ENCODE measurements at regions not wholly inside any gene's neighbourhood (a gene's known extent, or its start where the extent isn't known, plus 50 kb on each side); places are given as distances from the start of the nearest gene placed in this dataset.

DNA sequence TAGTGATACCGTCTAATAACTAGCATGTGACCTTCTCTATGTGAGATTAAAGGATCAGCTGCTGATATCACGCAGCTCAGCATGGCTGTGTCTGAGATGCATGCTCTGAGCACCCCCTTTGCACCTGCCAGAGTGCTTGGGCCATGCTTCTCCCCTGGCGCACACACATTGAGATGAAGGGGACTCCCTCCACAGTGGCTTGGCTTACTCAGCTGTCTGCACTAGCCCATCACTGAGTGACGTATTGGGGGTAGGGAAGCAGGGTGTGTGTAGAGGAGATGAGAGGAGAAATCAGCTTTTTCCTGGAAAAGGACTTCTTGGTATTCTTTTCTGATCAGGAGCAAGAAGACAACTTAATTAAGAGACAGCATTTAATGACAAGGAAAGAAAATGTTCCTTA is 216.5 kb downstream of the BLID start:
- DNase-seq (ENCODE audit: low spot score) = no peak

DNA sequence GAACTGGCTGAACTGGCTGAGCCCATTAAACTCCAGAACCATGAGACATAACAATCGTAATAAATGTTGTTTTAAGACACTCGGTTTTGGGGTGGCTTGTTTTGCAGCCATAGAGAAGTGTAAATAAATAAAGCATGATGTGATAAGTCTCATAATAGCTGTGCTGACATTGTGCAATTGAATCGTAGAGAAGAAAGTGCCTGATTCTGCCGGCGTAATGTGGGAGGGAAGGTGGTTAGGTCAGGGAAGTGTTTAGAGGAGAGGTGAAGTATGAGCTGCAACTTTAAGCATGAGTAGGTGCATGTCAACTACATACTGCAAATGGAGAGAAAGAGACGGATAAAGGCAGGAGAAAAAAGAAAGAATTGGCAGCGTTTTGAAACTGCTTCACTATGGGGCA is 217.1 kb downstream of the BLID start:
- DNase-seq (ENCODE audit: low spot score) = no peak

DNA sequence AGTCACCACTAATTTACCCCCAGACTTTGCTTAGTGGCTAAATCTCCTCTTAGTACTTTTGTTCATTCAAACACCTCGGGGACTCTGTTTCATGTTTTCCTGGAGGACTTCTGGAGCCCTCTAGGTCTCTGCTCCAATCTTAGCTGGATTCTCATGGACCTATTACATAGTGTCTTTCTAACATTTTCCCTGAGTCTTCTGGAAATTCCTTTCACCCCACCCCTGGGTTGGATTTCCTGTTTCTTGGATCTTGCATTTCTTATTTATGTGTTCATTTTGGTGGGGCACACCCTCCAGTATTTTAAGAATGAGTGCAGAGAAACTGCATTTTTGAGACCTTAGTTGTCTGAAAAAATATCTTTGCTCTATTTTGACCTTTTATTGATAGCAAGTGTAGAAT is 220.1 kb downstream of the BLID start:
- DNase-seq (ENCODE audit: low spot score) = no peak

DNA sequence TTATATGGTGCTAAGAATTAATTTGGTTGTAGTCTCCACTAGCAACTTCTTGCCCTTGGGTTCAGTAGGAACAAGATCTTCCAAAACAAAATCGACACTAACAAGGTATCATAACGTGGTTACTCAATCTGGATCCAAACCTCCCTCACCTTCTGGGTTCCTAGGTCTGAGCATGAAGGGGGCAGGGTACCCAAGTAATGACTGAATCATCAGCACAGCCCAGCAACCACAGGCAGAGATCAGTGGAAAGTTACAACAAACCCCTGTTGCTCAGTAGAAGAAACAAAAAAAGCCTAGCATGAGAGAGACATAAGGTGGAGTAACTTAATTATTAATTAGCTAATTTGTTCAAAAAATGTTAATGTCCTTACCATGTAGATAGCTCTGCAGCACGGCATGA is 221.4 kb downstream of the BLID start:
- DNase-seq (ENCODE audit: low spot score) = no peak

DNA sequence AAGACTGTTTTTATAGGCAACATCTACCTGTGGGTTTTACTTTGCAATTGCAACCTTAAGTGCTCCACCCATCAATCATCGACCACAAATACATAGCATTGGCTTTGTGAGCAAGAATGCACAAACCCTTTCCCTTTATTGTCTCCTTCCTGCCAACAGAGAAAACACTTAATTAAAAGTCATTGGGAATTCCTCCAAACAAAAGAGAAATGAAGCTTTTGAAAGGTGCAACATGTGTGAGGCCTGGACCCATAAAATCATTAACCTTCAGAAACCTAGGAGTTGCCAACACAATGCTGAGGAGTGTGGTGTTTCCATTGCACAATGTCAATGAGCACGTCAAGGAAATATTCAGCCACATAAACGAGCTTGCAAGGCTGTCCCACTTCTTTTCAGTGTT is 223.2 kb downstream of the BLID start:
- DNase-seq (ENCODE audit: low spot score) = no peak

DNA sequence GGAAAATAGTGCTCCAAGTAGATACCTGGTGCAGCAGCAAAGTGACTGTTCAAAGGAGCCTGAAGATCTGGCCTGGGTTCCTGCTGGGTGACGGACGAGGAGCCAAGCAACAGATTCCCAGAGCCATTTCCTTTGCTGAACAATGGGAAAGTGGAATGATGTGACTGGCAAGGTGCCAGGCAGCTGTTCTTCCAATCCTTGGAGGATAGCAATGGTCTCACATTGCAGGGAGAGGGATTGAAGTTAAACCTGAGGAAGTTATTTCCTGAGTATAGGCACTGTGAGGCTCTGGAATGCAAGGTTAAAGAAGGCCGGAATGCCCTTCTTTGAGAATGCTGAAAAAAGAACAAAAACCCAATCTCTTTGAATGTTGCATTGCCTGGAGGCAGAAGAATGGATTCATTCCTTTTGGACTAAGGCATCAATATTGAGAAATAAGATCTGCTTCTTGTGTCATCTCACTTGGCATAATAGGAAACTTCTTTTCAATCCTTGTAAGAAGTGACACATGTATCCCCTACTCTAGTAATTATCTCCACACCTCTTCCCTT is 223.8 kb downstream of the BLID start:
- no peak for DNase-seq (ENCODE audit: low spot score)

DNA sequence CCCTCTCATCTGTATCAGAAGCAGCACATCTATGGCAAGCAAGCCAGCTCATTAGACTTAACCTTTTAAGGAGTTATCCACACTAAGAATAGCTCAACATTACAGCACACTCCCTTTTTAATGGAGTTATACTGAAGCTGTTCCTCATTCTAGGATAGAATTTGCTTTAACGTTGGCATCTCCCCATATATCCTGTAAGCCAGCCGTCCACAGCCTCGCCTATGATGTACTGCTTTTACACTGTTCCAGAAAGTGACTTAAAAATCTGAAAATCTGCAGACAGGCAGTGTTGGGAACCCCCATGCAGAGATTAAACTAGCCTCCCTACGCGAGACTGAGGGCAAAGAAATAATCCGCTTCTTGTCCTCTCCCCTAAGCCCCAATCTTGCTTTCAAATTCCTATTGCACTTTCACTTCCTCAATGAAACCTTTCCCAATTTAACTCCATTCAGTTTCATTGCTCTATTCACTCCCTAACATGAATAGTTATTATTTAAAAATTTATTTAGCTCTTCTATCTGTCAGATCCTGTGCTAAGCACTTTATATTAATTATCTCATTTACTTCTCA is 225.0 kb downstream of the BLID start:
- DNase-seq (ENCODE audit: low spot score) = no peak

DNA sequence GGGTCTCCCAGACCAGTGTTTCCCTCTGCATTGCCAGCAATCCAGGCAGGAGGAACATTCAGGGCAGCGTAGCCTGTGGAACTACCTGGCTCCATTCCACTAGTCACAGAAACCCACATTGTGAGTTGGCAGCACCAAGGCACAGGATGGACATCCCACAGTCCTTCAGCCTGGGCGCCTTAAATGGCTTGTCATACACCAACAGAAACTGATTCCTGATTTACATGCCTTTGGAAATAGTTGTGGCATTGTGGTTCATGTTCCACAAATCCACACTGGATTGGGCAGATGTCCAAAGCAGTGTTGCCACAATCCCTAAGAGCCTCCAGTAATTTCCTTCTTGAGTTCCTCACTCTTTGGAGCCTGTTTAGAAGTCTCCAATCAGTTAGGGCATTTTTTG is 225.6 kb downstream of the BLID start:
- DNase-seq (ENCODE audit: low spot score) = peak; percentile 36

DNA sequence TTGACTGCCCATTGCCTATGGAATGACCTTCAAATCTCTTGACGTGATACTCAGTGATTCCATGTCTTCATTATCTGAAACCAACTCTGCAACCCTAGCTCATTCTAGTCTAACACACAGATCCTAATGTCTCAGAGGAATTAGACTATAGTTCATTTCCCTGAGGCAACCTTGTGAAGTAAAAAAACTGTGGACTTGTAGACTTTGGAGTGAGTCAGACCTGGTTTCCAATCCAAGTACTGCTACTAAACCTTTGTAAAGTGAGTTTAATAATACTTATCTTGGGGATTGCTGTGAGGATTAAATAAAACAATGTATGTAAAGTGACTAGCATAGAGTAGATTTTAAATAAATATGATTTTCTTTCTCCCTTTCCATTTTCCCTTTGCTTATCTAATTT is 226.1 kb downstream of the BLID start:
- DNase-seq (ENCODE audit: low spot score) = no peak

DNA sequence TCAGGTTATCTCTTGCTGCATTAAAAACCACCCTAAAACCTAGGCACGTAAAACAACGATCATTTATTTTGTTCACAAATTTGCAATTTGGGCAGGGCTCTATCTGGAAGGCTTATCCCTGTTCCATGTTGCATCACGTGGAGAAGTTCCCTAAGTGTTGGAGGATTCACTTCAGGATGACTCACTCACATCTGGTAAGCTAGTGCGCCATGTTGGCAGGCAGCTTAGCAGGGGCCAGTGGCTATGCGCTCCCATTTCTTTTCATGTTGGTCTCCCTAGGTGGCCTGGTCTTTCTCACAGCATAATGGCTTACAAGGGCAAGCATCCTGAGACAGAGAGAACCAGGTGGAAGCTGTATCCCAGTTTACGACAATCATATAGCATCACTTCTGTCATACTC is 226.8 kb downstream of the BLID start:
- no peak for DNase-seq (ENCODE audit: low spot score)

DNA sequence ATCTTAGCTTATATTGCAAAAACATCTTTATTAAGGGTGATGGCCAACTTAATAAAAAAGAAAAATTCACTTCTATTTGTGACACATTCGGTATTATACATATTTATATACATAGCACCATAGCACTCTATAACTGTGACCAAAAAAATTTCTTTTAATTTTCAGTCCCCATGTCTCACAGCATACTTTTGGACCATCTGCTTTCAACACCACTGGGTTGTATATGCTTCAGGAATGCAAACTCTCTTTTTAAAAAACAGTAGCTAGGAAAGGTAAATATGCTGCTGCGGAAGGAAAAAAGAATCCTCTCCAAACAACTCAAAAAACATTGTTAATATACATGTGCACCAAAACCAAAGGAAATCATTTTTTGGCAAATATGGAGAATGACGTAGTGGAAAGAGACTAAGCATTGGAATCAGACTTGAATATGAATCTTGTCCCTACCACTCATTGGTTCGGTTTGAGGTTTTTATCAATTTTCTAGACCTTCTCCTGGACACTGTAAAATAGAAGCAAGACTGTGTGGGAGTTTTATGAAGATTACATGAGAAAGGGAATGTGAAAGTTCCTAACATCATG is 227.9 kb downstream of the BLID start:
- DNase-seq (ENCODE audit: low spot score) = no peak

DNA sequence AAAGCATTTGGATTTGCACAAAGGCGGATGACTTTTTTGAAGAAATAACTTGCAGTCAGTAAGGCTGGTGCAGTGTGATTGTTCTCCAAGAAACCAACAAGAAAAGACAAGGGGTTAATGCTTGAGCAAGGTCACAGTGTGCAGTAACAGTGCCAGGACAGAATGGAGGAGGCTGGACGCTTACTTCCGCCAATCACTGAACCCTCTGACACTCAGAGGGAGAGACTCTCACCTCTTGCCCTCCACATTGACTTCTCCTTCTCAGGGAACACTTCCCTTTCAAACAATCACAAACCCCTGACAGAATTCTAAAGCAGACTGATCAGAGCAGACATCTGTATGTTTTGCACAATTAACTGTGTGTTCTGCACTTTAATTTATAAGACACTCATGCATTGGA is 228.4 kb downstream of the BLID start:
- DNase-seq (ENCODE audit: low spot score) = no peak

DNA sequence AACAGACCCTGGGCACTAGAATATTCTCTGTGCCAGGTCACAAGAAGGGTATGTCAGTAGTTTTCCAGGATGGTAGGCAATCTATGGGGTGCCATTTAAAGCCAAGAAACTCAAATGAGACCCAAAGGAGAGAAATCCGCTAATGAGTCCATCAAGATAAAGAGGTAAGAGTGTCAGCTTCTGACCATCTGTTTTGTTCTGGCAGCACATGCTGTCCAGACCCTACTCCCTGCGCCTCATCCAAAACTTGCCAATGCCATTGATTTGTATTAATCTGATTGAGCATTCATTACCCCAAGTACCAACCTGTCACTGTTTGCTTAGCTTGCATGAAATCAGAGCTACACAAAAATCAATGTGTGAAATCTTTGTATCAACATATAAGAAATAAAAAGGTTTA is 229.0 kb downstream of the BLID start:
- no peak for DNase-seq (ENCODE audit: low spot score)

DNA sequence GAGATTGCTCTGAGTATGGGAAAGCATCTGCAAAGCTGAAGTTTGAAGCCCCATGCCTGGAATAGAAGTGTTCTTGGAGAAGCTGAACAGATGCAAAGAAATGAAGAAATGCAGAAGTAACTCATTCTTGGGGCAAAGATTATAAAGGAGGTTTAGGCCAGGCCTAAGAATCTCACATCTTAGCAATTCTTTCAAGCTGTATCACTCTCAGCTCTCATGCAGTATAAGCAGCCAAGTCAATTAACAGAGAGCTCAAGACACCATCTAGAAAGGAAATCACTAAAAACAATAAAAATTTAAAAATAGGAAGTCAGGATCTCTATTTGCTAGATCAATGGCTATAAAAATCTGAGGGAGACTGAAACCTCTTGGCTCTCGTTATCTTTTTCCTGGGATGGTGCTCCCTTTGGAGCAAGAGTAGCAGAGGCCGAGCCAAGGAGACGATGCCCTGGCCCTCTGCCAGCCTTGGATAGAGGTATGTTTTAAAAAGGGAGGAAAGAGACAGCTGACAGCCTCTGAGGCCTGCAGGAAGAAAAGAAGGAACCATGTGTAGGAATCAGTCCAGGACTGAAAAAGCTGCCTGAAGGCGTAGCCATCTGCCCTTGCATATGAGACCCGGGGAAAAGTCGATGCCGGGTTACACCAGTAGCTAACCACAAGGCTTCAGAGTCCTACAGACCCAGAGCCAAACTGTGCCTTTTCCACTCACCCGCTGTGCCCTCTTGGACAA is 229.8 kb downstream of the BLID start:
- no peak for DNase-seq (ENCODE audit: low spot score)

DNA sequence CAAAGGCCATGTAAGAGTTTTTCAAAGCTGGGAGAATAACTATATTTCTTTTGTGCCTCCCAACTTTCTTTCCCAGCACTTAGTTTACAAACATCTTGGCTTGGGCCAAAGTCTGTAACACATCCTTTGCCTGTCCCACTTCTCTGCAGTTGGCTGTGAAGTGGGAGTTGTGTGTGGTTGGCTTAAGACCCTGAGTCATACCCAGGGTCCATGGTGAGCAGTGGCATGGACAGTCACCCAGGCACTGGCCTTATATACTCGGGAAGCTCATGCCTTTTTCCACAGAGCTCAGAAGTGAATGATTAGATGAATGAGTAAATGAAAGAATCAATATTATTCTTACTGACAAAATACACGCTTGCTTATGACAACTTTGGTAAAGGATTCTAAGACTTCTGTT is 231.4 kb downstream of the BLID start:
- DNase-seq (ENCODE audit: low spot score) = no peak

DNA sequence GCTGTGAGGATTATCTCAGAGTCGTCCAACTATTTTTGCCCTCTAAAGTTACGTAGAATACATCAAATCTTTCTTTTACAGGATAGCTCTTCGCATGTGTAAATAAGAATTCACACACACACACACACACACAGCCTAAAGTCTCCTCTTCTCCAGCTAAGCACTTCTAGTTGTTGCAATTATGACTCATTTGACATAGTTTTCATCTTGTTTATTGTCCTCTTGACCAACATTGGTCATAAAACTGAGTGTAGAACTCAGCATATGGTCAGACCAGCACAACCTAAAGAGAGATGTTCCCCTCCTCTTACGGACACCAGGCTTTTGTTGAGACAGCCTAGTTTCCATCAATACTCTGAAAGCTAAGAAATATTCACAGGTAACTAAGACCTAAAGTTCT is 234.2 kb downstream of the BLID start:
- DNase-seq (ENCODE audit: low spot score) = peak; percentile 59

DNA sequence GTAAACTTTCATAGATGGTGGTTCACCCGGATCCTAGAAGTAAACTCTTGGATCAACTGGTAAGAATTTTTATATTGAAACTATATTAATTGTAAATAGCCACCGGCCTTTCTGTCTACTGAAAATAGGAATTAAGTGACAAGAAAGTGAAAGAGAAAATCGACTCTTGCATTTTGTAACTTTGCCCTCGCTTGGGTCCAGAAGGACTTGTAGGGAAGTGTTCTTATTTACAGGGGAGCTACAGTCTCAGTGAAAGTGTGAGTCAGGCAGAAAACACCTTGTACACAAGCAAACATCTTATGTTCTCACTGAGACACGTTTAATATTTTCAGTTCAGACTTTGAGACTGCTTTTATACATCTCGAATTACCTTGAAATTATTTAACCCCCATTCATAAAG is 238.9 kb downstream of the BLID start:
- no peak for DNase-seq (ENCODE audit: low spot score)

DNA sequence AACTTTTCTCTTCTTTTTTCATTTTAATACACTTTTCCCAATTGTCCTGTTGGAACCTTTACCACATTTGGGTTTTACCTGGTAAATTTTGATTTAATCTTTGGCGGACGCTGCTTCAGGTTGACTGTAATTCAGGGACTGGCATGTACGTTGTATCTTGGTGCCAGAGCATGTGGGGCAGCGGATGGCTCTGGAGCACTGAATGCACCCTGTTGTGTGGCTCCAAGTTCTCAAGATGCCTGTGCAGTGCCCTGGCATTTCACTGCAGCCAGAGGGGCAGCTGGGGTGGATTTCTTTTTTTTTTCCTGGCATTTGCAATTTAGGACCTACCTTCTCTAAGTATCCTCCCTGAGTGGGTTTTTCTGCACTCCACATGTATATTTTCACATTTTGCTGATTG is 242.2 kb downstream of the BLID start:
- no peak for DNase-seq (ENCODE audit: low spot score)

DNA sequence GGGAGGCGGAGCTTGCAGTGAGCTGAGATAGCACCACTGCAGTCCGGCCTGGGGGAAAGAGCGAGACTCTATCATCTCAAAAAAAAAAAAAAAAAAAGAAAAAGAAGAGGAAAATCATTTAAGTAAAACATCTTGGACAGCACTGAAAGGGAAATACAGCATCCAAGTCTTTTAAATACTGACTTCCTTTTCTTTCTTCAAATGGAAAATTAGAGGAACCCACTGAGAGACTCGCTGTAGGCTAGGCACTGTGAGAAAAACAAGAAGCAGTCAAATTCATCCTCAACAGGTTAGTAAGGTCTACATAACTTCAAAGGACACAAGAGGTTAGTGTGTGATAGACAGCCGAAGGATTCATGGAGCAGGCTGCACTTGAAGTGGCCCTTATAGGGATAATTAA is 243.7 kb downstream of the BLID start:
- DNase-seq (ENCODE audit: low spot score) = no peak

DNA sequence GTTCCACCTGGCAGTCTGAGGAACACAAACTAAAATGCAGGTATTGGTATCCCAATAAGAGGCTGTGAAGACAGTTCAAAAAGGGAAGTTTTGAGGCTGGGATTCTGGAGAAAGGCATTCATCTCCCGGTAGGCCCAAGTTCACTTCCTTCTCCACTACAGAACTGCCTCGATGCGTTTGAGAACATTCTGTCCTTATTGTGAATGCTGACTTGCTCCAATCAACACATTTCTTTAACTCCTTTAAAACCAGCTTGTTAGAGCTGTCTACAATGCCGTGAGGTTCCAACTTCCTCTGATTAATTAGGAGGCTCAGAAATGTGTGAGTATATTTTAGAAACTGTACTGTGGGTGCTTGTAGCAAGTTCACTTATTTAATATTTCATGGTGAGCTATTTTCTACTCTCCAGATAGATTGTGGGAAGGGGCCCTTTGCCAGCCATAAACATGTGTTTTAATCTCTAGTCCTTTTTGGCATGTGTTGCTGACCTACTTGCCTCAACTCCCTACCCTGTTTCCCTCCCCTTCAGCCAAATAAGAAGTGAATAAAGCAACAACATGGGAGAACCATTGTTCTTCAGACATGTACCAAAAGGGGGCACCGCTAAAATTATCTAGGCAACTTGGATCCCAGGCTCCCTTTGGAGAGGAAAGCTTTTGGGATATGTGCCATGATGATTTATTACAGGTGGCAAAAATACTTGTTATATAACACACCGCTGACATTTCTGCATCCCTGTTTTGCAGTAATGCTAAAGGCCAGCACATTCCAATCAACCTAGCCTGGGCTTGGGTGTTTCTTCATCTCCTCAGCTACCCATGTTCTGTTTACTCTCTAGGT is 245.6 kb downstream of the BLID start:
- DNase-seq (ENCODE audit: low spot score) = no peak

DNA sequence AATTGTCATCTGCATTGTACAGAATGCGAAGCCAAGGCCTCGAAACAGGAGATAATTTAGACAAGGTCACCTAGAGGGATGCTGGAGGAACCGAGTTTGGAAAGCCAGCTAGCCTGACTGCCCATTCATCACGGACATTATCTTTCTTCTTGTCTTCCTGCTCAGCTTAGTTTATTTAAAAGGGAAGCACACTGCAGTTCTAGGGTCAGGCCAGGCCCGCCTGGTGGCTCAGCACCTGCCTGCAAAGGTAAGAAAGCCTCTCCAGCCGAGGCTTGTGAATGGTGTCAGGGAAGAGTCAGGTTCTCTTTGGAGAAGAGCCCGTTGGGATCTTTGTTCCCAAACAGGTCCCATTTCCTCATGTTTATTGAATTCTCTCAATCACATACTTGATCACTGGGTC is 246.5 kb downstream of the BLID start:
- no peak for DNase-seq (ENCODE audit: low spot score)

DNA sequence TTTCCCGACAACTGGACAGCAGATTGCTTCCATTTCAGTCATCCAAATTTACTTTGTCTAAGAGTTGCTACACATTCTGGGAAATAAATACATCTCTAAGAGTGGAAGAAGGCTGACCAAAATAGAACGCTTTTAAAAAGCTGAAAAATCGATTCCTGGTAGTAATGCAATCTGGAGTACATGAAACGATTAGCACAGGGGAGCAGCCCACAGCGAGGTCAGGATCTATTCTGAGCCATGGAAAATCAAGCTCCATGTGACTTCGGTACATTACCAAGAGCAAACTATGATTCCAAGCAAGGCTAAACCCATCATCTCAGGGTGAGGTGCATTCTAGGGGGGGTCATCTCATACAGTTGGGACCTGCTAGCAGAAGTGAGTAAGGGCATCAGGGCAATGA is 249.3 kb downstream of the BLID start:
- DNase-seq (ENCODE audit: low spot score) = no peak

DNA sequence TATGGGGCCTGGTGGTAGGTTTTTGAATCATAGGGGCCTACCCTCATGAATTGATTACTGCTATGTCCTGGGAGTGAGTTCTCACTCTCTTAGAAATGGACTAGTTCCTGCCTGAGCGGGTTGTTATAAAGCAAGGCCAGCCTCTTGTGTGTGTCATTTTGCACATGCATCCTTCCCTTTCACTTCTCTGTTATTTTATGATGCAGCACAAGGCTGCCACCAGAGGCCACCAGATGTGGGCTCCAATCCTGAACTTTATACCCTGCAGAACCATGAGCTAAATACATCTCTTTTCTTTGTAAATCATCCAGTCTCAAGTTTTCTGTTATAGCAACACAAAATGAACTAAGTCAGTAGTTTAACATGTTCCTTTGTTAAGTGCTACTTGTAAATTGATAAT is 251.4 kb downstream of the BLID start:
- DNase-seq (ENCODE audit: low spot score) = no peak
